ENCODE measurements at regions not wholly inside any gene's neighbourhood (a gene's known extent, or its start where the extent isn't known, plus 50 kb on each side); places are given as distances from the start of the nearest gene placed in this dataset.

DNA sequence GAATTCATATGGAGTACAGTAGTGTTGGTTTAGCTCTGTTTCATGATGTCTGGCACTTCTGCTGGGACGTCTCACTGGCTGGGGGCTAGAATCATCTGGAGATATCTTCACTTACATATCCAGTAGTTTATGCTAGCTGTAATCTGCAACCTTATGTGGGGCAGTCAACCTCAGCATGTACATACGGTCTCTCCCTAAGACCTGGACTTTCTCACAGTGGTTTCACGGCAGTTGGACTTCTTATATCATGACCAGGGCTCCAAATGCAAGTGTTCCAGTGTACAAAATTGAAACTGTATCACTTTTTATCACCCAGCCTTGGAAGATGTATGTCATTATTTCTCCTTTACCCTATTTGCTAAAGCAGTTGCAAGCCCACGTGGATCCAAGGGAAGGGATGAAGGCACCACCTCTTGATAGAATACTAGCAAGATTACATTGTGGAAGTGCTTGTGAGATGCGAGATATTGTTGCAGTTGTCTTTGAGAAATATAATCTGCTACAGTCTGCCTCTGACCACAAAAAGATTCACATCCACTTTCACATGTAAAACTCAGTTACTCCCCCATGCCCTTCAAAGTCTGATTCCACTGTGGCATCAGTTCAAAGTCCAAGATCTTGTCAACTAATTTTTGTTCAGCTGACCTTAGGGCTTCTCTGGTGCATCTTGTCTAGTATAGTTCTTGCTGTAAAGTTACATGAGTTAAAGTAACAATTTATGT lies 316.6 kb upstream of the NCAM1 start:
- no peak overlapping the region for H3K27ac Mint-ChIP-seq (ENCODE audit: unreplicated experiment)
- no peak for DNase-seq (ENCODE audit: low read depth, low spot score)
- H3K4me3 Mint-ChIP-seq = no peak overlapping the region
- no peaks in the 10 kb centered on the region for H3K27me3 Mint-ChIP-seq (ENCODE audit: low read depth)
- H3K36me3 Mint-ChIP-seq (ENCODE audit: low read depth) = peaks cover 10% of the 10 kb centered on the region
- H3K4me1 Mint-ChIP-seq = no peaks in the 10 kb centered on the region
- peaks cover 14% of the 10 kb centered on the region for H3K9me3 Mint-ChIP-seq
- TF ChIP-seq, protein P1, sequence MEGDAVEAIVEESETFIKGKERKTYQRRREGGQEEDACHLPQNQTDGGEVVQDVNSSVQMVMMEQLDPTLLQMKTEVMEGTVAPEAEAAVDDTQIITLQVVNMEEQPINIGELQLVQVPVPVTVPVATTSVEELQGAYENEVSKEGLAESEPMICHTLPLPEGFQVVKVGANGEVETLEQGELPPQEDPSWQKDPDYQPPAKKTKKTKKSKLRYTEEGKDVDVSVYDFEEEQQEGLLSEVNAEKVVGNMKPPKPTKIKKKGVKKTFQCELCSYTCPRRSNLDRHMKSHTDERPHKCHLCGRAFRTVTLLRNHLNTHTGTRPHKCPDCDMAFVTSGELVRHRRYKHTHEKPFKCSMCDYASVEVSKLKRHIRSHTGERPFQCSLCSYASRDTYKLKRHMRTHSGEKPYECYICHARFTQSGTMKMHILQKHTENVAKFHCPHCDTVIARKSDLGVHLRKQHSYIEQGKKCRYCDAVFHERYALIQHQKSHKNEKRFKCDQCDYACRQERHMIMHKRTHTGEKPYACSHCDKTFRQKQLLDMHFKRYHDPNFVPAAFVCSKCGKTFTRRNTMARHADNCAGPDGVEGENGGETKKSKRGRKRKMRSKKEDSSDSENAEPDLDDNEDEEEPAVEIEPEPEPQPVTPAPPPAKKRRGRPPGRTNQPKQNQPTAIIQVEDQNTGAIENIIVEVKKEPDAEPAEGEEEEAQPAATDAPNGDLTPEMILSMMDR (conservative IDR thresholded peaks at IDR 0.05) = no peak

DNA sequence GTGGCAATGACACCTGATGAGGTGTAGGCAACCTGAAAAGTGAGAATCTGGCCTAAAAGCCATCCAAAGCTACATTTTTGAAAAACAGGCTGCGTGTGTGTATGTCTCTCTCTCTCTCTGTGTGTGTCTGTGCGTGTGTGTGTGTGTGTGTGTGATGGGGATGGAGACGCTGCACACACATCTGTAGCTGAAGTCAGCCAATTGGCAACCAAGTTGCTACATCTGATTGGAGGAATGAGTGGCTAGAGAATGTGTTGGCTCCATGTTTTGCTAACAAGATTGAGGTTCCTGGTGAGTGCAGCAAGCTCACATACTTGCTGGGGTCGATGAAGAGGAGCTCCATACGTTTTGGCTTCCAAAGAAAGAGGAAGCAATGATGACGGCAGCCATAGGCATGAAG lies 311.4 kb upstream of the NCAM1 start:
- peaks cover 13% of the 10 kb centered on the region for H3K4me1 Mint-ChIP-seq
- H3K9me3 Mint-ChIP-seq = no peaks in the 10 kb centered on the region
- no peaks in the 10 kb centered on the region for H3K27me3 Mint-ChIP-seq (ENCODE audit: low read depth)
- TF ChIP-seq, protein P1 (conservative IDR thresholded peaks at IDR 0.05) = no peak
- no peak overlapping the region for H3K4me3 Mint-ChIP-seq
- H3K36me3 Mint-ChIP-seq (ENCODE audit: low read depth) = no peaks in the 10 kb centered on the region
- no peak overlapping the region for H3K27ac Mint-ChIP-seq (ENCODE audit: unreplicated experiment)
- no peak for DNase-seq (ENCODE audit: low read depth, low spot score)

DNA sequence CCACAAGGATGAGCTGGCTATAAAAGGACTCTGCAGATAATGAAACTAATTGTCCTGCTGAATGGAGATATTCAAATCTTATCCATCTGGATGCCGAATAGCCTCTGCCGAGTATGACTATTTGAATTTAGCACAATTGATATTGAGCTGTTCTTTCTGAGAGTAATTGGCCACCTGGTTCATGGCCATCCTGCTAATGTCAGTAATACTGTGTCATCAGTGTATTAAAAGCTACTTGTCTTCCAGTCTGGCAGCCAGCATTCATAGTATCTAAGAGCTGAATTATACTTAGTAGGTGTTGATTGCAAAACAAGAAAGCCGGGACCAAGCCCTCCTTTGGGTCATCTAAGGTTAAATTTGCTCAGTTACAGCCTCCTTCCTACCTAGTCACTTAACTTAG lies 310.7 kb upstream of the NCAM1 start:
- Mint-ChIP-seq H3K36me3 (ENCODE audit: low read depth) (no peaks in the 10 kb centered on the region), H3K4me1 (peaks cover 13% of the 10 kb centered on the region), H3K9me3 (no peaks in the 10 kb centered on the region), H3K4me3 (no peak overlapping the region), H3K27me3 (ENCODE audit: low read depth) (no peaks in the 10 kb centered on the region), H3K27ac (ENCODE audit: unreplicated experiment) (no peak overlapping the region)
- TF ChIP-seq, protein P1 (conservative IDR thresholded peaks at IDR 0.05) = no peak
- DNase-seq (ENCODE audit: low read depth, low spot score) = no peak

DNA sequence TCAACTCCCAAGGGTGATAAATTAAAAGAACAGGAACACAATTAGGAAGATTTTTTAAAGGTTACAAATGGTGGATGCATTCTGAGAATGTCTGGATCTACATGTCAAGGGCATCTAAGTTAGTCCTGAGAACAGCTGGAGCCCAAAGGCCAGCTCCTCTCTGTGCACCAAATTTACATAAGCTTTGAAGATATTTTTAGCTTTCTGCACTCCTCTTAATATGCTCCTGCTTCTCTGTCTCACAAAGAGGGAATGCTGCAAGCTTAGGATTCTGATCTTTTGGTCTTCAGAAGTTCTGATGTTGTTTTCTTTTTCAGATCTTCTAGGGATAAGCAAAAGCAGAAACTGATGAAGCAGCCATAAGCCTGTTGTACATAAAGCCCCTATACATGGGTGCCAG lies 309.8 kb upstream of the NCAM1 start:
- TF ChIP-seq, protein P1 (conservative IDR thresholded peaks at IDR 0.05) = no peak
- Mint-ChIP-seq H3K9me3 (no peaks in the 10 kb centered on the region), H3K36me3 (ENCODE audit: low read depth) (no peaks in the 10 kb centered on the region), H3K4me1 (peaks cover 21% of the 10 kb centered on the region), H3K27me3 (ENCODE audit: low read depth) (no peaks in the 10 kb centered on the region), H3K4me3 (no peak overlapping the region), H3K27ac (ENCODE audit: unreplicated experiment) (no peak overlapping the region)
- no peak for DNase-seq (ENCODE audit: low read depth, low spot score)

DNA sequence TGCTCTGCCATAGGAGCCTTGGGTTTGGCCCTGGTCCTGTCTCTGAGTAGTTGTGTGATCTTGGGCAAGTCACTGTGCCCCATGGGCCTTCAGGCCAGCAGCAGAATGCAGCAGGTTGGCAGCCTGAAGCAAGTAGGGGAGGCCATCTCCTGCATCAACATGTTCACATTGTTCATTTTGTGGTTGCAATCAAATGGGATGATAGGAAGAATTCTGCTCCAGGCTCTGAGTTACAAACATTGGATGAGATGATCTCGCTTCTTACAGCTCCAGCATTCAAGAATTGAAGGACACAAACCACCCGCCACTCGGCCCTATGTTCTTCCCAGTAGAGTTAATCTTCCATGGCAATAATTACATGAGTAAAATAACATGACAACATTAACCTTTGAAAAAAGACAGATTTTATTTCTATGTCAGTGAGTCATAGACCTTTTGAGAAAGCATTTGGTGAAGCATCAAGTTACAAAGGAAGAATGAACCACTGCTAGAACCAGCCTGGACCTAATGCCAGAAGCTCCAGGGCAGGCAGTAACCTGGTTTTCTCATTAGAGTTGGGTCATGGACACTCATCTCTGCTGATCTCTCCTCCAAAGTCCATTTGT lies 308.3 kb upstream of the NCAM1 start:
- Mint-ChIP-seq H3K4me1 (peaks cover 22% of the 10 kb centered on the region), H3K4me3 (no peak overlapping the region), H3K27me3 (ENCODE audit: low read depth) (no peaks in the 10 kb centered on the region), H3K36me3 (ENCODE audit: low read depth) (no peaks in the 10 kb centered on the region), H3K27ac (ENCODE audit: unreplicated experiment) (no peak overlapping the region), H3K9me3 (no peaks in the 10 kb centered on the region)
- TF ChIP-seq, protein P1 (conservative IDR thresholded peaks at IDR 0.05) = no peak
- DNase-seq (ENCODE audit: low read depth, low spot score) = no peak

Data from neural crest cell (in vitro differentiated cells).